H9 (cell line): ENCODE measurements at regions not wholly inside any gene's neighbourhood (a gene's known extent, or its start where the extent isn't known, plus 50 kb on each side); places are given as distances from the start of the nearest gene placed in this dataset.

Experiments
- DNase-seq: peaks from one replicate; pipeline ENCODE4 v3.0.0-alpha.2; 2017
- H2AFZ ChIP-seq: one replicate; pipeline ENCODE4 v1.6.1; 2013; ENCODE audit warnings: mild to moderate bottlenecking, low read length, control low read depth, moderate library complexity
- H2AK5ac ChIP-seq: 2 replicates; pipeline ENCODE4 v1.6.1; 2013; ENCODE audit warnings: low read length, control low read depth, mixed read lengths; ENCODE audit not compliant: insufficient read length
- H2BK120ac ChIP-seq: one replicate; pipeline ENCODE4 v1.6.1; 2013; ENCODE audit warnings: low read depth, mild to moderate bottlenecking, low read length, control low read depth, inconsistent platforms; ENCODE audit not compliant: poor library complexity, severe bottlenecking
- H2BK12ac ChIP-seq: 2 replicates; pipeline ENCODE4 v1.6.1; 2013; ENCODE audit warnings: low read length, control low read depth, mixed read lengths, low read depth; ENCODE audit not compliant: insufficient read length
- H2BK15ac ChIP-seq: 2 replicates; pipeline ENCODE4 v1.6.1; 2013; ENCODE audit warnings: low read depth, low read length, control low read depth
- H2BK20ac ChIP-seq: one replicate; pipeline ENCODE4 v1.6.1; 2013; ENCODE audit warnings: low read depth, mild to moderate bottlenecking, low read length, control low read depth, inconsistent platforms; ENCODE audit not compliant: poor library complexity, severe bottlenecking
- H2BK5ac ChIP-seq: 2 replicates; pipeline ENCODE4 v1.6.1; 2013; ENCODE audit warnings: low read length, control low read depth, mixed read lengths; ENCODE audit not compliant: insufficient read length
- H3K14ac ChIP-seq: 2 replicates; pipeline ENCODE4 v1.6.1; 2013; ENCODE audit warnings: low read length, control low read depth; ENCODE audit not compliant: insufficient read depth
- H3K18ac ChIP-seq: 2 replicates; pipeline ENCODE4 v1.6.1; 2013; ENCODE audit warnings: low read depth, mild to moderate bottlenecking, mixed read lengths, low read length, control low read depth; ENCODE audit not compliant: insufficient read length
- H3K23ac ChIP-seq: 2 replicates; pipeline ENCODE4 v1.6.1; 2013; ENCODE audit warnings: low read length, control low read depth, mixed read lengths, low read depth; ENCODE audit not compliant: insufficient read length
- H3K23me2 ChIP-seq: 2 replicates; pipeline ENCODE4 v1.6.1; 2013; ENCODE audit warnings: low read depth, mild to moderate bottlenecking, mixed read lengths, low read length, control low read depth; ENCODE audit not compliant: insufficient read length, poor library complexity, severe bottlenecking
- H3K27ac ChIP-seq: 2 replicates; pipeline ENCODE4 v1.5.1; 2013; ENCODE audit warnings: low read length, control low read depth, mixed read lengths, low read depth; ENCODE audit not compliant: insufficient read length
- H3K27me3 ChIP-seq: 2 replicates; pipeline ENCODE4 v1.6.1; 2013; ENCODE audit warnings: low read length, control low read depth, inconsistent platforms; ENCODE audit not compliant: insufficient read depth
- H3K4ac ChIP-seq: 2 replicates; pipeline ENCODE4 v1.6.1; 2013; ENCODE audit warnings: low read depth, mild to moderate bottlenecking, control low read depth, inconsistent platforms, low read length, moderate library complexity
- H3K4me1 ChIP-seq: 2 replicates; pipeline ENCODE4 v1.6.1; 2013; ENCODE audit warnings: low read length, control low read depth, inconsistent platforms; ENCODE audit not compliant: insufficient read depth
- H3K4me2 ChIP-seq: 2 replicates; pipeline ENCODE4 v1.6.1; 2013; ENCODE audit warnings: low read length, control low read depth, mixed read lengths; ENCODE audit not compliant: insufficient read length, insufficient read depth
- H3K56ac ChIP-seq: 2 replicates; pipeline ENCODE4 v1.6.1; 2013; ENCODE audit warnings: low read depth, mild to moderate bottlenecking, mixed read lengths, low read length, control low read depth; ENCODE audit not compliant: insufficient read length
- H3K79me1 ChIP-seq: 2 replicates; pipeline ENCODE4 v1.6.1; 2013; ENCODE audit warnings: low read depth, mild to moderate bottlenecking, moderate library complexity, low read length, control low read depth, inconsistent platforms; ENCODE audit not compliant: insufficient read depth, poor library complexity, severe bottlenecking
- H3K79me2 ChIP-seq: 2 replicates; pipeline ENCODE4 v1.6.1; 2013; ENCODE audit warnings: low read length, control low read depth, inconsistent platforms; ENCODE audit not compliant: insufficient read depth
- H3K9ac ChIP-seq: 2 replicates; pipeline ENCODE4 v1.6.1; 2013; ENCODE audit warnings: low read length, control low read depth, mixed read lengths; ENCODE audit not compliant: insufficient read length; ENCODE audit errors: extremely low read depth
- H3K9me3 ChIP-seq: one replicate; pipeline ENCODE4 v1.6.1; 2013; ENCODE audit warnings: low read depth, low read length, inconsistent platforms; ENCODE audit not compliant: control insufficient read depth
- H3T11ph ChIP-seq: one replicate; pipeline ENCODE4 v1.6.1; 2013; ENCODE audit warnings: mild to moderate bottlenecking, low read length, control low read depth, inconsistent platforms
- H4K20me1 ChIP-seq: one replicate; pipeline ENCODE4 v1.6.1; 2013; ENCODE audit not compliant: control insufficient read depth, insufficient read length, insufficient read depth
- H4K5ac ChIP-seq: 2 replicates; pipeline ENCODE4 v1.6.1; 2013; ENCODE audit warnings: low read depth, mild to moderate bottlenecking, mixed read lengths, low read length, control low read depth; ENCODE audit not compliant: insufficient read length
- H4K8ac ChIP-seq: replicated peaks from 2 replicates; pipeline ENCODE4 v1.6.1; 2013; ENCODE audit warnings: low read length, control low read depth, mixed read lengths, low read depth; ENCODE audit not compliant: insufficient read length
- H4K91ac ChIP-seq: 2 replicates; pipeline ENCODE4 v1.6.1; 2013; ENCODE audit warnings: low read depth, mild to moderate bottlenecking, moderate library complexity, mixed read lengths, low read length, control low read depth; ENCODE audit not compliant: insufficient read length
- H3K27ac Mint-ChIP-seq, 3 experiments: 2 replicates in 2 of 3; 3 replicates in 1 of 3; pipeline ENCODE4 v1.8.0; 2020 to 2021; ENCODE audit warnings: mixed read lengths in 3 of 3, mild to moderate bottlenecking in 1 of 3, moderate library complexity in 1 of 3
- H3K27me3 Mint-ChIP-seq: 2 replicates; pipeline ENCODE4 v1.8.0; 2021; ENCODE audit warnings: low read depth, mild to moderate bottlenecking, moderate library complexity, mixed read lengths
- H3K36me3 Mint-ChIP-seq, 3 experiments: 2 replicates in 2 of 3; 3 replicates in 1 of 3; pipeline ENCODE4 v1.8.0; 2020 to 2021; ENCODE audit warnings: low read depth in 3 of 3, mixed read lengths in 3 of 3; ENCODE audit not compliant: insufficient read depth in 1 of 3
- H3K4me1 Mint-ChIP-seq, 2 experiments: 2 replicates each; pipeline ENCODE4 v1.8.0; 2020; ENCODE audit warnings: mixed read lengths in 2 of 2
- H3K4me3 Mint-ChIP-seq, 2 experiments: 2 replicates in 1 of 2; 3 replicates in 1 of 2; pipeline ENCODE4 v1.8.0; 2020 to 2021; ENCODE audit warnings: mild to moderate bottlenecking in 2 of 2, mixed read lengths in 2 of 2, moderate library complexity in 1 of 2
- H3K9me3 Mint-ChIP-seq, 2 experiments: 2 replicates in 1 of 2; 3 replicates in 1 of 2; pipeline ENCODE4 v1.8.0; 2020; ENCODE audit warnings: mild to moderate bottlenecking in 2 of 2, mixed read lengths in 2 of 2, moderate library complexity in 1 of 2
- WGBS: extraction: QIAGEN DNeasy Blood & Tissue Kit; methylation state at CpG from one replicate; pipeline ENCODE4 v1.1.7; 2013; ENCODE audit warnings: missing lambda C conversion rate, low lambda C conversion rate, mixed read lengths; ENCODE audit not compliant: insufficient read length; ENCODE audit errors: extremely low coverage; 5-methylcytosine and 5-hydroxymethylcytosine counted together
- TF ChIP-seq, protein P1 (sequence below): fragments of 200-600 bp; sonication (generic); conservative IDR thresholded peaks from 3 replicates; pipeline ENCODE4 v1.8.0; 2021; ENCODE audit warnings: antibody characterized with exemption, mild to moderate bottlenecking

DNA sequence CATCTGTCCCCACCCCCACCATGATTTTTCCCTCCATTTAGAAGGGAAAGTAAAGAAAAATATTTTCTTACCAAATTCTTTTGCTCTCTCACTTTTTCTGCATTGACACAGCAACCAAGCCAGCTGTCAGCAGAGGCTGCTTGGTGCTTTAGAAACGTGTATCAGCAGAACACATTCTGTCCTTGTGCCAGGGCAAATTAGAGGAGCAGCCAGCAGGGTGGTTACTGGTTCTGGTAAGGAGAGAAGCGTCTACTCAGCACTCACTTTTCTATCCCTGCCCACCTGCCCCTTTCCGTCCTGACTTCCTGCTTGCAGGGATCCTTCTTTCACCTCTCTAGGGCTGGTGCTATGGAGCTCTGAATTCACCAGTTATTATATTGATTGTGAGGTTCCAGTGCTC is 327.5 kb upstream of the PDE3A start:
- DNase-seq, result peak; percentile 44
- H2AFZ ChIP-seq, result peak overlapping the region; percentile 61
- H3K27ac Mint-ChIP-seq, result peak overlapping the region in 1 of 3 experiments; percentile 26; a peak in 1 of 7 replicates

More for the DNA sequence above, 327.5 kb upstream of the PDE3A start:
- H3K79me1 ChIP-seq, result no peaks in the 10 kb centered on the region
- H3K23ac ChIP-seq, result no peak overlapping the region
- no peaks in the 10 kb centered on the region for H4K20me1 ChIP-seq
- no peak overlapping the region for H3K56ac ChIP-seq
- H3T11ph ChIP-seq, result no peak overlapping the region
- H4K91ac ChIP-seq, result no peak overlapping the region
- H3K27ac ChIP-seq, result no peak overlapping the region
- H3K14ac ChIP-seq, result no peak overlapping the region
- no peak overlapping the region for H2AK5ac ChIP-seq
- no peak overlapping the region for H2BK5ac ChIP-seq
- no peaks in the 10 kb centered on the region for H3K23me2 ChIP-seq
- H3K4me1 Mint-ChIP-seq, result peaks cover 8 to 10% of the 10 kb centered on the region in 2 experiments
- no peak overlapping the region for H3K4me3 Mint-ChIP-seq
- no peak overlapping the region for H2BK20ac ChIP-seq
- H2BK15ac ChIP-seq, result no peak overlapping the region
- no peaks in the 10 kb centered on the region for H3K9me3 Mint-ChIP-seq
- no peak overlapping the region for H3K9ac ChIP-seq
- WGBS, result no CpG with 5 or more reads among the region's 3 CpGs
- H2BK120ac ChIP-seq, result no peak overlapping the region
- no peak overlapping the region for H3K4ac ChIP-seq
- H3K9me3 ChIP-seq, result no peaks in the 10 kb centered on the region
- H3K4me1 ChIP-seq, result no peaks in the 10 kb centered on the region
- no peaks in the 10 kb centered on the region for H3K27me3 ChIP-seq
- no peak overlapping the region for H4K8ac ChIP-seq
- no peak overlapping the region for H4K5ac ChIP-seq
- H3K36me3 Mint-ChIP-seq, result no peaks in the 10 kb centered on the region
- no peak overlapping the region for H3K4me2 ChIP-seq
- no peaks in the 10 kb centered on the region for H3K27me3 Mint-ChIP-seq
- no peak overlapping the region for H3K18ac ChIP-seq
- TF ChIP-seq, protein P1, sequence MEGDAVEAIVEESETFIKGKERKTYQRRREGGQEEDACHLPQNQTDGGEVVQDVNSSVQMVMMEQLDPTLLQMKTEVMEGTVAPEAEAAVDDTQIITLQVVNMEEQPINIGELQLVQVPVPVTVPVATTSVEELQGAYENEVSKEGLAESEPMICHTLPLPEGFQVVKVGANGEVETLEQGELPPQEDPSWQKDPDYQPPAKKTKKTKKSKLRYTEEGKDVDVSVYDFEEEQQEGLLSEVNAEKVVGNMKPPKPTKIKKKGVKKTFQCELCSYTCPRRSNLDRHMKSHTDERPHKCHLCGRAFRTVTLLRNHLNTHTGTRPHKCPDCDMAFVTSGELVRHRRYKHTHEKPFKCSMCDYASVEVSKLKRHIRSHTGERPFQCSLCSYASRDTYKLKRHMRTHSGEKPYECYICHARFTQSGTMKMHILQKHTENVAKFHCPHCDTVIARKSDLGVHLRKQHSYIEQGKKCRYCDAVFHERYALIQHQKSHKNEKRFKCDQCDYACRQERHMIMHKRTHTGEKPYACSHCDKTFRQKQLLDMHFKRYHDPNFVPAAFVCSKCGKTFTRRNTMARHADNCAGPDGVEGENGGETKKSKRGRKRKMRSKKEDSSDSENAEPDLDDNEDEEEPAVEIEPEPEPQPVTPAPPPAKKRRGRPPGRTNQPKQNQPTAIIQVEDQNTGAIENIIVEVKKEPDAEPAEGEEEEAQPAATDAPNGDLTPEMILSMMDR, result no peak
- H2BK12ac ChIP-seq, result no peak overlapping the region
- H3K79me2 ChIP-seq, result no peaks in the 10 kb centered on the region
